GM19193 (cell line): ENCODE measurements at regions not wholly inside any gene's neighbourhood (a gene's known extent, or its start where the extent isn't known, plus 50 kb on each side); places are given as distances from the start of the nearest gene placed in this dataset.

Experiments
- POLR2A ChIP-seq: IDR thresholded peaks from 4 replicates; pipeline ENCODE4 v1.6.1; 2011; ENCODE audit not compliant: insufficient read depth, insufficient read length; ENCODE audit errors: extremely low read depth

DNA sequence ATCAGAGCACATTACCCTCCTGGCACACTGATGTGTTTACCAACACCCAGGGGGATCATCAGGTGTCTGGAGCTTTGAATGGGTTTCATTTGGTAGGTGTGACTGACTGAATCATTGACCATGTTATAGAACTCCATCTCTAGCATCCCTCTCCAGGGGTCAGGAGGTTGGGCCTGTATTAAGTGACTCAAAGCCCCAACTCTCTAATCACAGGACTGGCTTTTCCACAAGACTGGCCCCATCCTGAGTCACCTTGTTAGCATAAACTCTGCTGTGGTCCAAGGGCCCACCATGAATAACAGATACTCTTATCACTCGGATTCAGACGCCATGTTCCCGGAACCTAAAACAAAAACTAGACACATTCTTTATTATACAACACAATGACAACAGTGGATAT is 125.9 kb upstream of the NDUFV2 start:
- TF ChIP-seq POLR2A = no peak

DNA sequence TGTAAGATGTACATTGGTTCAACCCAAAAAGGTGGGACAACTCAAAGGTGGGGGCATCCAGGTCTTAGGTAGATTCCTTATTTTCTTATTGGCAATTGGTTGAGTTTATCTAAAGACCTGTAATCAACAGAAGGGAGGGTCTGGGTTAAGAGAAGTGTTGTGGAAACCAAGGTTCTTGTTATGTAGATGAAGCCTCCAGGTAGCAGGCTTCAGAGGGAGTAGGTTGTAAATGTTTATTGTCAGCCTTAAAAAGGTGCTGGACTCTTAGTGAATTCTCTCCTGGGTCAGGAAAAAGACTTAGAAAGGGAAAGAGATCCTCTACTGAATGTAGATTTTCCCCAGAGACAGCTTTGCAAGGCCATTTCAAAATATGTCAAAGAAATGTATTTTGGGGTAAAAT is 125.3 kb upstream of the NDUFV2 start:
- TF ChIP-seq POLR2A = no peak

DNA sequence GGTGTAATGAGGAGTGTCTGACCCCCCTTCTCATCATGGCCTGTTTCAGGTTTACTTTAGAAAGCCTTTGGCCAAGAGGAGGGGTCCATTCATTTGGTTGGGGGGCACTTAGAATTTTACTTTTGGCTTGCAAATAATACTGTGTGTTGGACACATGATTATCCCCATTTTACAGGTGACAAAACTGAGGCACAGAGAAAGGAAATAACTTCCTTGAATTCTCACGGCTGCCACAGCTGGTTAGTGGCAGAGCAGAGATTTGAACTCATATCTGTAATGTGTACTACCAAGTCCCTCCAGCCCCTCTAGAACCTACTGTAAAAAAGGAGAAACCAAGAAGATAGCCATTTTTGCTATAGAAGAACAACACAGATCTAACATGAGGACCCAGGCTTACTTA is 124.8 kb upstream of the NDUFV2 start:
- TF ChIP-seq POLR2A = no peak

DNA sequence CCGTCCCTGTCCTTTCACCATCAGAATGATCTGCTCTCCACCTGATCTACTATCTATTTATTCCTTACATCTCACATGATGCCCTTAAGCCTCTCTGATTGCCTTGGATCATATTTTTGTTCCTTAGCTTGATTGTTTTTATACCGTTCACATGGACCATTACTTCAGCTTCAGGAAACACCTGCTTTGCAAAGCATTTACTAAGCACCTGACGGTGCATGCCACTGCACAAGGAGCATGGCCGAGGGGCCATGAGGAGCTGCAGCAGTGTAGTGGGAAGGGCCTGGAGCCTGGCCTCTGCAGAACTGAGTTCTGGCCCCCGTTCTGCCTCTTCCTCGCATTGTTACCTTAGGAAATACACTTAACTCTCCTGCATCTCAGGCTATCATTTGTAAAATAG is 124.1 kb upstream of the NDUFV2 start:
- no peak for TF ChIP-seq POLR2A

DNA sequence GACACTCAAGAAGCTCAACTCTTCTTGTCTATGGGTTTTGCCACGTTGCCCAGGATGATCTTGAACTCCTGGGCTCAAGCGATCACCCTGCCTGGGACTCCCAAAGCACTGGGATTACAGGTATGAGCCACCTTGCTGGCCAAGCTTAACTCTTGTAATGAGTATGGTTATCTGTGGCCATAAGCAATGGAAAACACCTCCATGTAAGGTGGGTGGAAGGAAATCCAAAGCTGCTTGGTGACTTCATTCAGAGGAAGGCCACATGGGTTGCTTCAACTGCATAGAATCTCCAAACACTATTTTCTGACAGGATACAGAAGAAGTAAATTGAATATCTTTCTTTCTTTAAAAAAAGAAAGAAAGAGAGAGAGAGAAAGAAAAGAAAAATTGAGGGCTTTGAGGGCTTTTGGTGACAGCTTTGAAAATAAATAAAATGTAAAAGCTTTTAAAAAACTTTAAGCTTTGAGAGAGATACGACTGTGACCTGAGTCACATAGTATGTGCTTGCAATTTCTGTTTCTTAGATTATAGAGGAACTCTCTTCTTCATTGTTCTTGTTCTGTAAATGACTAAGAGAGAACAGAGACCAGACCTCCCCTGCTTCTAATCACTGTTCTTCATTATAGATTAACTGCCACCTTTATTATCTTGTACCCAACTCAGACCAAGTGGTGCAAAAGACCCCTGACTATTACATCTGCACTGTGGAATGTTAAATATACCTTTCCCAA is 123.1 kb upstream of the NDUFV2 start:
- no peak for TF ChIP-seq POLR2A

DNA sequence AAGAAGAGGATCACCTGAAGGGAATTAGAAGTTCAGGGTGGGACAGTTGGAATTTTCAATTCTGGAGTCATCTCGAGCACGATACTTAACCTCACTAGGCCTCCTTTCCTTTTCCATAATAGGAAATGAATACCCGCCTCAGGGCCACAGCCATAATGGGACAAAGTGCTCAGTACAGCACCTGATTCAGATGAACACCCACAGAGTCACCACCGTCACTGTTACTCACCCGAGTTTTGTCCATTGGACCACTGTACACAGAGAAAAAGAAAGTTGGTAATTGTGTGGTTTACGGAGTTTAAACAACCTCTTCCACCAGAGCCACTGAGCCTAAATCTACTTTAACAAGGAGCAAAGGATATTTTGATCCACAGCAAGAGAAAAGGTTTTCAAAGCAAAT is 122.0 kb upstream of the NDUFV2 start:
- TF ChIP-seq POLR2A = no peak

DNA sequence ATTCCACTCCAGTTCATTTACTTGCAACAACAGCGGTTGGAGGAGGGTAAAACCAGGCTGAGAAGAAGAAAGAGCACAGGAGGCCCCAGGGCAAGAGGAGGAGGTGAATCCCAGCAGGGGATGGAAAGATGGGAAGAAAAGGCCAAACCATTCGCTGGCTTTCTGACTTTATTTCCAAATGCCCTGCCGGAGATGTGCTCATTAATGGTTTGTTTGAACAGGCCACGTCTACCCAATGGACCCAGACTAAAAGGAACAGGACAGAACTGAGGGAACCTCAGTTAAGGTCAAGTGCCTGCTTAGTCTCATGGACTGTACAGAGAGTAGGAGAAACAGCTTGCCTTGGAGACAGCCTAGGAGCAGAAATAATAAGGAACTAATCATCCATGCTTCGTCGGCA is 121.6 kb upstream of the NDUFV2 start:
- TF ChIP-seq POLR2A = no peak

DNA sequence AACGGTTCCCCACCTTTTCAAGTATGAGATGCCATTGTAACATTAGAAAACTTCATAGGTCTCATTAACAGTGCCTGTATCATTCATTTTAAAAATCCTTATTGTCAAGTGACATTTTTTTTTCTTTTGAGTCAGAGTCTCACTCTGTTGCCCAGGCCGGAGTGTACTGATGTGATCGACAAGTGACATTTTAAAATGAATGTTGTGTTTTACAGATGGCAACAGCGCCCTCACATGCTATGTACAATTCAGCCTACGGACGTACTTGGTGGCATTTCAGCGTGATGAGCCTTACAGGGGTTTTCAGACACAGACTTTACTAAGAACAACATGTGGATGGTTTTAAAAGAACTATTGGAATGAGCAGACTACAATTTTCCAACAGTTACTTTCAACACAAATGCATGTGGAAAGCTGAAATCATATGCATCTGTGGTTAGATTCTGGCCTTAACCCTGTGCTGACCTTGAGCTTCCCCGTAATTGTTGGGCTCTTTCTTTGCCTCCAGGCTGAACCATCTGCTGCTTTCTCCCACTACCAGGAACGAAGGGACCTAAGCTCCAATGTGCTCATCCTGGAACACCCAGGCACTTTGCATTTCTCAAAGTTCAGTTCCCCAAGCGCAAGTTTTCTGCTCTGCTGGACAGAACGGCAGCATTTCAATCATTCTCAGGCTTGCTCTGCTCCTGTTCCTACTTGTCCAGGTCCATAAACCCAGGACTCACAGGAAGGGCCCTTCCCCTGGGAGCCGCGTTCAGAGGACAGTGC is 119.9 kb upstream of the NDUFV2 start:
- TF ChIP-seq POLR2A = no peak

DNA sequence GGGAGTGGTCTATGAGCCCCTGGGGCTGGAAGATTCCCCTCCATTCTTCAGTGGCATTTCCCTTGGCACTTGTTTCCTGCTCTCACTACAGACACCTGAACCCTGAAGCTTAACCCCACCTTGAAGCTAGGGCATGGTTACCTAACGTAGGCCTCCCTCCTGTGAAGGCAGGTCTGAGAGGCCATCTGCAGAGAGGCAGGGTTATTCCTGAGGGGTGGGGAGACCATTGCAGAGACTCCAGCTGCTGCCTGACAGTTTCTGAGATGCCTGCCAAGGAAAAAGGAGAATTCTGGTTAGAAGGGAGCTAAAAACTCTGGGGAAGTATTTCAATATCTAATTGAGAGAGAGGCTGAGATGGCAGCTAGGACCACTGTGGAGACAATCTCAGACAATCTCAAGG is 119.3 kb upstream of the NDUFV2 start:
- no peak for TF ChIP-seq POLR2A

DNA sequence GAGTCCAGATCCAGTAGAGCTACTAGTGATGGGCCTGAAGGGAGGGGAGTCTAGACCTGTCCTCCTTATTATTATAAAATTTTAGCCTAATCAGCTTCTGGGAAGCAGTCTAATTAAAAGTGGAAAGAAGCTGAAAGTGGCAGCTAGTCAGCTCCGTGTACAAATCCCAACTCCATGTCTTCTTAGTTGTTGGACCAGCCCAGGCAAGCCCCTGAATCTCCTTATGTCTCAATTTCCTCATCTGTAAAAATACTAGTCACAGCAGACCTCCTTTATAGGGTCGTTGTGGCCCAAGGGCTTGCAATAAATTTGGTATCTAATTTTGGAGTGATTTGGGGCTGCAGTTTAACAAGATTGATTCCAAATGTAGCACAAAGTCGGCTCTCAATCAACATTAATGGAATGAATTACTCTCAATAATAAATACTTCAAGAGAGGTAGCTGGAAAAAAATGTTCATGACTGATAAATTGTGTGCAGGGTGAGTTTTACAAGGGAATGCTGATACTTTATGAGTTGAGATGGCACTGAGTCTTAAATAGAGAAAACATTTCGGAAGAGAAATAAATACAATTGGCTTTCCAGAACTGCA is 118.3 kb upstream of the NDUFV2 start:
- TF ChIP-seq POLR2A = no peak

DNA sequence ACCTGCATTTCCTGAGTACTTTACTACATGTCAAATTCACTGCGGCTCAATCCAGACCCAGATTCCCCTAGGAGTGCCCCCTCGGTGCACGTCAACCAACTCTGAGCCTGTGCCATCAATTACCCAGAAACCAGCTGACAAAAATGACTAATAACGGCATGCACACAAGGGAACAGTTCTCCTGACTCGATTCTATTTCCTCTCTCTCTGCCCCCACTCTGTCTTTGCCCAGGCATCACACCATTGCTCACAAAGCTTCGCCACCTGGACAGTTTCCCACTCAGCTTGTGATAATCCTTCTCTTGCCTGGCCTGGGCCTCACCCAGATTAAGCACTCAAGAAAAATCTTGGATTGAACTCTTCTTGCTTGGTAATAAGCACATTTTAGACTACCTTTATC is 115.3 kb upstream of the NDUFV2 start:
- TF ChIP-seq POLR2A = no peak

DNA sequence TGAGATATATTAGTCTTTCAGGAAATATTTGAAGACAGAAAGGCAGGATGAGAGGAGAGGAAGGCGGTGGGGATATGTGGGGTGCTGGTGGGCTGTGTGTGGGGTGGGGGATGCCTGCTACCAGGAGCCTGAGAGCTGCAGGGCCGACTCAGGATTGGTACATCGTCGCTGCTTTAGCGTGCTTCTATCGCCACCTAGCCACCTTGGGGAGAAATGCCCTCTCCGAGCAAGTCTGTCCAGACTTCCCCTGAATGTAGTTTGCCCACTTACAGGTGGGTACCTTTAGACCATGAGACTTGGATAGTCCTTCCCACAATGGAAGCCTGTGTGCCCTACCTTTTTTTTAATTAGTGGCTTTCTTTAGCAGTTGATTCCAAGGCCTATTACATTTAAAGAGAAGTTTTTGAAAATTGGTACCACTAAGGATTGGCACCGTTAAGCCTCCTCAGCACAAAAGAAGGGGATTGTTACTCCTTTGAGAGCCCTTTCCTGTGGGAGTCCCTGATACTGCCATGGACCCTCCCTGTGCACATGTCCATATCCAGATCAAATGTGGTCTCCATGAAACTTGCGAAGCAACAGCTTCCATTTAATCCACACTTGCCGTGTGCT is 114.1 kb upstream of the NDUFV2 start:
- no peak for TF ChIP-seq POLR2A

DNA sequence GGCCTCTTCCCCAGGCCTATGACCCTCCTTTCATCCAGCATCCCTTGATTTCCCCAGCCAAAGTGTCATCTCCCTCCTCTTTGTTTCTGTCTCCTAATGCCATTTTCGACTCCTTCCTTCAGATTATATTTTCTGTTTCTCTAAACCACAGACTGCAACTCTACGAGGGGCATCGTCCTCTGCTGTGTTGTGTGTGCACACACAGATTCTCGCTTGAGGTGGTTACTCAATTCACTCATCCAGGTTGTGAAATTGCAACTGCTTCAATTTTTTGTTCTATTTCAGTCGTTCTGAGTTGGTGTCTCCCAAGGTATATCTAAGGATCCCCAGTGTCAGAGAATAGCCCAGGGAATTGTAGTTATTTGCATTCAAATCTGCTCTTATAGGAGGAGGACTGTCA is 113.5 kb upstream of the NDUFV2 start:
- no peak for TF ChIP-seq POLR2A

DNA sequence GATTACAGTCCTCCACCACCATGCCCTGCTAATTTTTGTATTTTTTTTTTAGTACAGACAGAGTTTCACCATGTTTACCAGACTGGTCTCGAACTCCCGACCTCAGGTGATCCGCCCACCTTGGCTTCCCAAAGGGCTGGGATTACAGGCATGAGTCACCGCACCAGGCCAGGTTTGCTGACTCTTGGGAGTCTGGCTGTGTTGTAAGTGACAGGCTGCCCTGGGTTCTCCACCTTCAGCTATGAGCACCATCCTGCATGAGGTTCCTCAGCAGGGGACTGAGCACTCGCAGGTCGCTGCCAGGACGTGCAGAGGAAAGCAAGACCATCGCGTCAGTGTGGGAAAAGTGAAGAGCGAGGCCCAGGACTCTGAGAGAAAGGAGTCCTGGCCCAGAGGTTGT is 112.6 kb upstream of the NDUFV2 start:
- no peak for TF ChIP-seq POLR2A

DNA sequence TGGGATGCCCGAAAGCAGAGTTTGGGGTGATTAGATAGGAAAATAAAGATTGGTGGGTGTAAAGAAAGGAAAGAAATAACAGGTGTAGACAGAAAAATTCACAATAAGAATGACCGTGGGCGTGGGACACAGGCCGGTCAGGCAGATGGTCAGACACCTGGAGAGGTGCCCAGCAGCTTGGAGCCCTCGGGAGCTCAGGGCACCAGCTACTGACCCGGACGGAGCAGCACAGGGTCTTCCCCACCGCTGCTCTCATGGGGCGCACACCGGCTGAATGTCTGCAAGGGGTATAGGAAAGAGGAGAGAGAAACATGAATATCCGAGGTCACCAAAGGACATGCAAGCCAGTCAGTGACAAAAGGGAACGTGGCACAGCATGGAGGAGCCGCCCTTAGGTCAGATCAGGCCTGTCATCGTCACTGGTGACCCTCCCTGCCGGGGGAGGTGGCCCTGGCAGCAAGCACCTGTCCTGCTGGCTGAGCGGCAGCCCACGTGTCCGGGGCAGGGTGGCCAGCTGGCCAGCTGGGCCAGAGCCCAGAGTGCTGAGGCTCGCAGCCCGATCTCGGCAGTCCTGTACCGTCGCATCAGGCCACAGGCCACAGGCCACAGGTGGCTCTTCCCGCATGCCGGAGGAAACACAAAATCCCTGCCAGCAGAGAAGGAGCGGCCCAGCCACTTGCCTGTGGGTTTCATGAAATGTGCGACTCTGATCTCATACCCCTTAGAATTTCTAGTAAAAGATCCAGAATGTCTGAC is 112.0 kb upstream of the NDUFV2 start:
- TF ChIP-seq POLR2A = no peak
